ENCODE measurements at regions not wholly inside any gene's neighbourhood (a gene's known extent, or its start where the extent isn't known, plus 50 kb on each side); places are given as distances from the start of the nearest gene placed in this dataset.
"Not testable (repeated sequence)": the region's sequence is repeated elsewhere in the genome, so short reads cannot be mapped to it uniquely, and the experiment has no call there.

DNA sequence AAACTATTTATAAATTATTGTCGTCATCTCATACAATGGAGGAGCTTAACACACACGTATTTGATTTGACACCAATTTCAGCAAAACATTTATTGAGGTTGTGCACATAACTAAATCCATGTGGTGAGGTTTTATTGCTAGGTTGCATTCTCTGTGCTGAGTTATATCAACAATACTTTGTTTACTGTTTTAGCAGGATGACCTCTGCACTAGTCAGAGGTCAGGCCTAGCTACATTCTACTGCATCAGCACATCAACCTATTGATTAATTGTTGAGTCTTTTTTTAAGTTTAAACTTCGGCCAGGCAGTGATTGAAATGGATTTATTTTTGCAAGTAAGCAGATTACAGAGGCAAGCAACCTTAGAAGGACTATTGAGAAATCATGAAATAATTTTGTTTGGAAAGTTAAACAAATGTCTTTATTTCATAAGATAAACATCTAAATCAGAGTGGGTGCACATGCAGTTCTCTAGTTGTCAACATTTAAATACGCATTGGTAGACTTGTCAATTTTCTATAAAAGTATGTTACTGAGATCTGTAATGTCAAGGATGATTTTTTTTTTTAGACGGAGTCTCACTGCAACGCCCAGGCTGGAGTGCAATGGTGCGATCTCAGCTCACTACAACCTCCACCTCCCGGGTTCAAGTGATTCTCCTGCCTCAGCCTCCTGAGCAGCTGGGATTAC is 75.2 kb upstream of the CD28 start:
- DNase-seq (ENCODE audit: low read depth): no peak

GRCh38 chr2:203636588-203637470 is 69.6 kb upstream of the CD28 start:
- no peak for DNase-seq (ENCODE audit: low read depth)

DNA sequence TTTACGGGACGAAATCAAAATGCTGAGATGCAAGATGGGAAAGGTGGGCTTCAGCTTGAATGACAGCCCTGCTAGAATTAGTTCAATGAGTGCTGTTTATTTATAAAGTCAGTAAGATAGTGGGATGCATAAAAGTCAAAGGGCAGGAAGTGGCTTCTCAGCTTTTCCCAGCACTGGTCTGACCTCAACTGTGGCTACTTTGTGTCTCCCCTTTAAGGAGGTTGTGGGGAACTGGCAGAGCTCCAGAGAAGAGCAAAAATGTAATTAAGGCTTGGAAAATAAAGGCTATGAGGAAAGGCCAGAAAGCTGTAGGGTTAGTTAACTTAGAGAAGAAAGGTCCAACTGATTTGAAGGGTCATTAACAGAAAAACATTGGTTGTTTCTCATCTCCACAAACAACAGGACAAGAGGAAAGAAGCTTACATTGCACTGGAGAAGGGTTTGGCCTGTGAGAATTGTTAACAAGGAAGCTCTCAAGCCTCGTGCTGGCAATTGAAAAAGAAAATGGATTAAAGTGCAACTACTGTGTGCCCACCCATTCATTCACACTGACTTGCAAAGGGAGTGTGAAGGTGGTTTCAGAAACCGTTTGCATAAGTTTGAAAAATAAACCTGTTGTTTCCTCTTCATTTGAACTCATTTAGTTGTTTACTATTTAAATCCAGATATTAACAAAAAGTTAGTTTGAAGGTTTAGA is 68.8 kb upstream of the CD28 start:
- DNase-seq (ENCODE audit: low read depth): no peak

DNA sequence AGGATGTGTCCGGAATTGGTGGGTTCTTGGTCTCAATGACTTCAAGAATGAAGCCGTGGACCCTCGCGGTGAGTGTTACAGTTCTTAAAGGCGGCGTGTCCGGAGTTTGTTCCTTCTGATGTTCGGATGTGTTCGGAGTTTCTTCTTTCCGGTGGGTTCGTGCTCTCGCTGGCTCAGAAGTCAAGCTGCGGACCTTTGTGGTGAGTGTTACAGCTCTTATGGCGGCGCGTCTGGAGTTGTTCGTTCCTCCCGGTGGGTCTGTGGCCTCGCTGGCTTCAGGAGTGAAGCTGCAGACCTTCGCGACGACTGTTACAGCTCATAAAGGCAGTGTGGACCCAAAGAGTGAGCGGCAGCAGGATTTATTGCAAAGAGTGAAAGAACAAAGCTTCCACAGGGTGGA is 64.6 kb upstream of the CD28 start:
- not testable (repeated sequence) for DNase-seq (ENCODE audit: low read depth)

GRCh38 chr2:203642841-203643240 is 63.6 kb upstream of the CD28 start:
- DNase-seq (ENCODE audit: low read depth): not testable (repeated sequence)

DNA sequence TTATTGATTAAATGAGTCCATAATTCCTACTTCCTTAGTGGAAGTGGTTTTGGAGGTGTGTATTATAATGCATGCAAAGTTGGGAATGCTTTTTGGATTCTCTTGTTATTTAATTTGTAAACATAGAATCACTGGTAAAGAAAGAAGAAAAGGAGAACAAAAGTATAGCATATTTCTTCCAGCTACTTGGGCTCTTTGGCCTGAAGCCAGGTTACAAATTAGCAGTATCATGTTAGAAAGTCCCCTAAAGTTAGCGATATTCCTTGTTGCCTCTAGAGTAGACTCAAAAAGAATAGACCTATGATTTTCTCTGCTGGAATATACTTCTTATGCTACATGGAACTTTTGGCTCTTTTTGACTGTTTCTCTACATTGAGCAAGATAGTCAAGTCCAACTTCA is 60.6 kb upstream of the CD28 start:
- DNase-seq (ENCODE audit: low read depth): no peak

GRCh38 chr2:203646266-203646864 is 60.1 kb upstream of the CD28 start:
- no peak for DNase-seq (ENCODE audit: low read depth)

GRCh38 chr2:203646961-203647360 is 59.5 kb upstream of the CD28 start:
- DNase-seq (ENCODE audit: low read depth): no peak

GRCh38 chr2:203647579-203647978 is 58.9 kb upstream of the CD28 start:
- no peak for DNase-seq (ENCODE audit: low read depth)

GRCh38 chr2:203648273-203648672 is 58.2 kb upstream of the CD28 start:
- no peak for DNase-seq (ENCODE audit: low read depth)

- no peak for DNase-seq (ENCODE audit: low read depth)
These were observed 57.1 kb upstream of the CD28 start for GRCh38 chr2:203649176-203649814.

DNA sequence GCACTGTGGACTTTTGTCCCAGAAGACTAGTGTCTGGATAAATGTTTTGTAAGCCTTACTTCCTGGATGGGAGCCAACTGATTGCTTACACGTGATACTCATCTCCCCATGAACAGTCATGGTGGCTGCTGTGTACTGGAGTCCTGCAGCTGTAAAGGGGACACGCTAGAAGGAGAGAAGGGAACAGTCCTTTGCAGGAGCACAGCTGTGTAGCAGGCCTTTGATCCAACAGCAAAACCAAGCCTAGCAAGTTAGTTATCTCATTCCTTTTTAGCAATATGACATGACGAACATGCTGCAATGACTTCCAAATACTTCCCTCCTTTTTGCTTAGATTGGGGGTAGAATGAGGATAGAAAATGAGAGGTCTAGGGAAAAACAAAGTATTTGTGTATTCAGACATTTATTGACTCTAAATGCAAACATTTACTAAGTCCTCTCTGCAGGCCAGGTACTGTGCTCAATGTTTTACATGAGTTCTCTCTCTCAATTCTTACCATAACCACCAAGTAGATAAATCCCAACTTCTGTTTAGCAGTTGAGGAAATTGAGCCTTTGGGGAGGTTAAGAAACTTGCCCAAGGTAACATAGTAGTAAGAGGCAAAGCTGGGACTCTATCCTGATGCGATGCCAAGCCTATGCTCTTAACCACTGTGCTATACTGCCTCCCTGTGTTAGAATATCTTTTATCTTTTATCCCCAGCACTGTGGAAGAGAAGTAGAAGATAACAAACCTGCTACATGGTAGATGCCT is 55.4 kb upstream of the CD28 start:
- no peak for DNase-seq (ENCODE audit: low read depth)

GRCh38 chr2:203651621-203652020 is 54.8 kb upstream of the CD28 start:
- no peak for DNase-seq (ENCODE audit: low read depth)

GRCh38 chr2:203654826-203655225 is 51.6 kb upstream of the CD28 start:
- no peak for DNase-seq (ENCODE audit: low read depth)

- DNase-seq (ENCODE audit: low read depth): no peak
These were observed 49.7 kb upstream of the CD28 start for GRCh38 chr2:203656522-203657287.

Measured in non-pigmented ciliary epithelial cell (primary cell).